ENCODE measurements at regions not wholly inside any gene's neighbourhood (a gene's known extent, or its start where the extent isn't known, plus 50 kb on each side); places are given as distances from the start of the nearest gene placed in this dataset.
"Not testable (repeated sequence)": the region's sequence is repeated elsewhere in the genome, so short reads cannot be mapped to it uniquely, and the experiment has no call there.

DNA sequence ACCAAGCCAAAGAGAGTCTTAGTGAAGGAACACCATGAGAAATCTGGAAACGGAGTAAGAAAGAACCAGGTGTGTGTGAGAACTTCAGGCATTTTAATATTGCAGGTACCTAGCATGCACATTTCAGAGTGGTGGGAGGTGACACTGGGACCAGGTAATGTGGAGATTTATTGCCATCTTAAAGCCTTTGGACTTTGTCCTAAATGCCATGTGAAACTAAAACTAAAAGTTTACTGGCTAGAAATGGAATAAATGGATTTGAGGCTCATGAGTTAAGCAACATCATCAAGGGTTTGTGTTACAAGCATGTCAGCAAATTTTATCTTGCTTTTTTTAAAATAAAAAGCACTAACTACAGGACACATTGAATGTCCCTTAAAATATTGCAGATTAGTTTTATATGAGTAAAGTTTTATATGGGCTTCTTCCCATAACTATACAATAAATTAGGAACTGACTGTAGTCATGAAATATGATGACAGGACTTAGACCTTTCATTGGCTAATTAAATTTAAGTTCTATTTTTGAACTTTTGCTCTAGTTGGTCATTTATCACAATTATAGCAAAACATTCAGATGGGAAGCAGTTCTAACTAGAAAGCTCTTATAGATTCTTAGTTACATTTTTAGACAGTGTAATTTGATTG lies 721.1 kb upstream of the NOVA1 start:
- intact Hi-C loops (cut with DNase I): no loop called here
- DNase-seq: no peak

DNA sequence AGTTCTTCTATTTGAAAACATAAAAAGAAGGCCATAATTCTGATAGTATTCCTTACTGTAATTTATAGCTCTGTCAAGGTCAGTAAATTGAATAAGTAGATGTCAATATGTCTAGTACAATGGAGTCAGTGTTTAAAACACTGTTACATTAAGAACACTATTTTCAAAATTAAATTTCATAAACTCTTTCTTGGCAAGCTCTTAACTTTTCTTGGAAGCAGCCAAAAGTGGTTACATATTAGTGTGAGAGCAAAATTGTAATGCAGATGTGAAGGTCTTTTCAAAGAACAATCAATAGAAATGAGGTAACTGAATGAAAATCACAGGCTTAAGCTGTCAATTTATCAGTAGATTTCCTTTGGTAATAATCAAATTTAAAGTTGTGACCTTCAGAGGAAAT lies 722.4 kb upstream of the NOVA1 start:
- DNase-seq: no peak
- intact Hi-C loops (cut with DNase I): no loop called here

DNA sequence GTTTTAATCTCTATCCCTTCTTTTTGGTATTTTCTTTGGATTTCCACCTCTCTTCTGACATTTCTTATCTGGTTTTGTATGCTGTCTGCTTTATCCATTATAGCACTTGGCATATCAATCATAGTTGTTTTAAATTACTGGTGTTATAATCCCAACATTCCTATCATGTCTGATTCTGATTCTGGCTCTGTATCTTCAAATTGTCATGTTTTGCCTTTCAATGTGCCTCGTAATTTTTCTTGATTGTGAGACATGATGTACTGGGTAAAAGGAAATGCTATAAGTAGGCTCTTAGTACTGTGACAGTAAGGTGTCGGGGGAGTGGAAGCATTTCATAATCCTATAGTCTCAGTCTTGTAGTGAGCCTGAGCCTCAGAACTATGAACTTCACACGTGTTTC lies 729.3 kb upstream of the NOVA1 start:
- no peak for DNase-seq
- intact Hi-C loops (cut with DNase I): no loop called here

DNA sequence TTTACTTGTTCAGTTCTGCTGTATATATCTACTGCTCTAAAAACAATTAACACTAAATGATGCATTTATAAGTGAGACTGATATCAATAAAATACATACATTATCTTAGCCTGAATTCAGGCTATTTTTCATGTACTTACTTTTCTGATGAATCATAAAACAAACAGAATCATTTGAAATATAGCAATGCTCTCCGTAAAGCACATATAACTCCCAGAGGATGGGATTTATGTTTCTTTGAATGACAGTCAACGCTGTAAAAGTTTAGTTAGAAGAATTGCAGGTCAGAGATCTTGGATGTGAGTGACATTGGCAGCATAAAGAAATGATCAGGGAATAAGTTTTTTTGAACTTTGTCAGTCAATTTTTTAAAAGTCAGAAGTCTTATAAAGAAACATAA lies 740.2 kb upstream of the NOVA1 start:
- intact Hi-C loops (cut with DNase I): no loop called here
- DNase-seq: no peak

DNA sequence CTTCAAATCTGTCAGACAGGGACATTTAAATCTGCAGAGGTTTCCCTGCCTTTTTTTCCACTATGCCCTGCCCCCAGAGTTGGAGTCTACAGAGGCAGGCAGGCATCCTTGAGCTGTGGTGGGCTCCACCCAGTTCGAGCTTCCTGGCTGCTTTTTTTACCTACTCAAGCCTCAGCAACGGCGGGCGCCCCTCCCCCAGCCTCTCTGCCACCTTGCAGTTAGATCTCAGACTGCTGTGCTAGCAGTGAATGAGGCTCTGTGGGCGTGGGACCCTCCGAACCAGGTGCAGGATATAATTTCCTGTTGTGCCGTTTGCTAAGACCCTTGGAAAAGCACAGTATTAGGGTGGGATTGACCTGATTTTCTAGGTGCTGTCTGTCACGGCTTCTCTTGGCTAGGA lies 765.2 kb upstream of the NOVA1 start:
- intact Hi-C loops (cut with DNase I): not testable (repeated sequence)

DNA sequence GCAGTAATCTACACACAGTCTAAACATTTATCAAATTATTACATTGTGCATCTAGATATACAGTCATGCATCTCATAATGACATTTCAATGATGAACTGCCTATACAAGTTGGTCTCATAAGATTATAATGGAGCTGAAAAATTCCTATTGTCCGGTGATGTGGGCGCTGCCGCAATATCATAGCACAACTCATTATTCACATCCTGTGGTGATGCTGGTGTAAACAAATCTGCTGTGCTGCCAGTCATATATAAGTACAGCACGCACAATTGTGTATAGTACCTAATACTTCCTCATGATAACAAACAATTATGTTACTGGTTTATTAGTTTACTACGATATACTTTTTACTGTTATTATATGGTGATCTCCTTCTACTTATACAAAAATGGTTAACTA lies 768.8 kb upstream of the NOVA1 start:
- no peak for DNase-seq

More for the DNA sequence above, 765.2 kb upstream of the NOVA1 start:
- peak in 1 of 10 donors; percentile 41 for DNase-seq

DNA sequence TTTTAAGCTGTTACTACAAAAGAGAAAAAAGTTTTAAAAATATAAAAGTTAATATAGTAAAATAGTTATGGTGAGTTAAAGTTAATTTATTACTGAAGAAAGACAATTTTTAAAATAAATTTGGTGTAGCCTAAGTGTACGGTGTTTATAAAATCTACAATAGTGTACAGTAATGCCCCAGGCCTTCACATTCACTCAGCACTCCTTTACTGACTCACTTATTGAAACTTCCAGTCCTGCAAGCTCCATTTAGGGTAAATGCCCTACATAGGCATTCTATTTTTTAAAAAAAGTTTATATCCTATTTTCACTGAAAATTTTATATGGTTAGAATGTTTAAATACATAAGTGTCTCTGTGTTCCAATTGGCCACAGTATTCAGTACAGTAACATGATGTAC lies 769.5 kb upstream of the NOVA1 start:
- intact Hi-C loops (cut with DNase I): no loop called here
- DNase-seq: no peak

More for the DNA sequence above, 768.8 kb upstream of the NOVA1 start:
- intact Hi-C loops (cut with DNase I): no loop called here

DNA sequence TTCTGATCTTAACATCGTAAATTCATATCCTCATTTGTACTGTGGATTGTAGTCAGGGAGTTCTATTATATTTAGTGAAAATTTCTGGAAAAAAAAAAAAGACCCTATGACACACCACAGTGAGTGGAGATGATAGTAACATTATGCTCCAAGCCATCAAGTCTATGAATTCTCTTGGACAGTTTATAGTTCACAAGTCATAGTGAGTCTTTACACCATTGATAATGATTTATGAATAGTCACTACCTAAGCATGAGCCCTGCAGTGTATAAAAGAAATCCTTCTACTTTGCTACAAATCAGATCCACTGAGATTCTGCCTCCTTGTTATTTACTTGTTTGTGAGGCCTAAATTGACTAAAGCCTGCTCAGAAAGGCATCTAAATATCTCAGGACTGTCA lies 772.2 kb upstream of the NOVA1 start:
- intact Hi-C loops (cut with DNase I): no loop called here
- no peak for DNase-seq

DNA sequence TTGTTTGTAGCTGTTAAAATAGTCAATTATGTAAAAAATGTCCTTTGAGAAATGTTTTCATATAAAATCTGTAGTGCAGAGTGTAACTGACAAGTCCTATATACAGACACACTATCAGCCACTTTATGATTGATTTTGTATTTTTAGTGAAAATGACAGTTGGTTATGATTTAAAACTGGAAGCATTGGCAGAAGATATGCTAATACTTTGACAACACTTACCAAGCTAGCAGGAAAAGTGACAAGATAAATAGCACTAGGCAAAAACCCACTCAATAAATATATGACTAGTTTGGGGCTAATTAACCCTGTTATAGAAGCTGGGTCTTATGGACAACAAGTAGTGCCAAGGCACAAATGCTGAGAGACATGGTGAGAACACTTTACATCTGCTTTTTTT lies 772.9 kb upstream of the NOVA1 start:
- intact Hi-C loops (cut with DNase I): no loop called here
- DNase-seq: no peak

DNA sequence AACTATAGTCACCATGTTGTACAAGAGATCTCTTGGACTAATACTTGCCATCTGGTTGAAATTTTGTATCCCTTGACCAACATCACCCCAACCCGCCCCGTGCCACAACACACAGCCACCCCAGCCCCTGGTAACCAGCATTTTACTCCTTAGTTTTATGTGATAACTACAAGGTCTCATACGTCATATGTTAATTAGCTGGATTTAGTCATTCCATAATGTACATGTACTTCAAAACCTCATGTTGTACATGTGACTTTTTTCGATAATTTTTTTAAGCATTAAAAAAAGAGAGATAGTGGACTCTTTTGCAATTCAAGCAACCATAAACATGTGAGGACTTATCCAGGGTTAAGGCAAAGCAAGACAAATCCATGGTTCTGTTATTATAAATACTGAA lies 773.4 kb upstream of the NOVA1 start:
- DNase-seq: no peak
- intact Hi-C loops (cut with DNase I): no loop called here

DNA sequence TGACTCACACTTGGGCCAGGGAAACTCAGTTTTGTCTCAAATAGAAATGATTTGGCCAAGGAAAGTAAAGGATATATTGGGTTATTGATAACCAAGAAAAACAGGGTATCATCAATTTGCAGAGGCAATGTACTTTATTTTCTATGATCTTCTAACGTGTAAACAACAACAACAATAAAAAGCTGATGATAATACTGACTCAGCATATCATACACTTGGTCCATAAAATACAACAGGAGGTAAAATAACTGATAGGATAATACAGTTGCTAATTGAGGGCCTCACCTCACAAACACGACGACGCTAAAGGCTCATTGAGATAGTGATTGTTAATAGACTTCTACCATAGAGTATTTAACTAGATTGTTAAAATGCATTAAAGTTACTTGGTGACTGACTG lies 774.0 kb upstream of the NOVA1 start:
- no peak for DNase-seq
- intact Hi-C loops (cut with DNase I): no loop called here

DNA sequence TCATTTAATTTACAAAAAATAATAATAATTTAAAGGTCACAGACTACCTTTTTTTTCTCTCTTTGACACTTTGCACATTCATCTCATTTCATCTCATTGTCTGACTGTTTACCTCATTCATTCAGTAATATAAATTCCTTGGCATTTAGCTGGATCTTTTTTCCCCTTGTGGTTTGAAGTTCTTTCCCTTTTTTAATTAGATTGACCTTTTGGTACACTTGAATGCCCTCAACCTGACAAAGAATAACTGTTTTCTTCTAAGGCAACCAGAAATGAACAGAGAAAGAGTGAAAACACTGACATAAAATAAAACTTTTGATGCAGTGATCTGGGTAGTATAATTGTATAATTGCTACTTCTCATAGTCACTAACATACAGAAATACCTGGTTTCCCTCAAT lies 774.9 kb upstream of the NOVA1 start:
- intact Hi-C loops (cut with DNase I): no loop called here
- no peak for DNase-seq

DNA sequence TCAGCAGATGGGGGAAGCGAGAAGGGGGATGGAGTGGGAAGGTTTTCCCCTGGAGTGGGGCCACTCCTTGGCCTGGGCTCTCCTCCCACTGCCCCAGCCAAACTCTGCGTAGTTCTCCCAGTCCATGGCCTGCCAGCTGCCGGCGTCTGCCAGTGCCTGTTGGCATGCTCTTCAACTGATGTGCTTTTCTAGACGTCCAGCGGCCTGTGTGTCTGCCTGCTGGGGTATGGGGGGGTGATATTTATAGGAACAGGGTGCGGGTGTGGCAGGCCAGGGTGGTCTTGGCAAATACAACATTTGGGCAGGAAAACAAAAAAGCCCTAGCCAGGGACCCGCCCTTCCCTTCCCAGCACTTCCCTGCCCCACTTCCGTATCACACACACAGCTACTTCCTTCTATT lies 786.3 kb upstream of the NOVA1 start:
- peak in 2 of 10 donors; percentile 57 to 74 for DNase-seq
- intact Hi-C loops (cut with DNase I): no loop called here

DNA sequence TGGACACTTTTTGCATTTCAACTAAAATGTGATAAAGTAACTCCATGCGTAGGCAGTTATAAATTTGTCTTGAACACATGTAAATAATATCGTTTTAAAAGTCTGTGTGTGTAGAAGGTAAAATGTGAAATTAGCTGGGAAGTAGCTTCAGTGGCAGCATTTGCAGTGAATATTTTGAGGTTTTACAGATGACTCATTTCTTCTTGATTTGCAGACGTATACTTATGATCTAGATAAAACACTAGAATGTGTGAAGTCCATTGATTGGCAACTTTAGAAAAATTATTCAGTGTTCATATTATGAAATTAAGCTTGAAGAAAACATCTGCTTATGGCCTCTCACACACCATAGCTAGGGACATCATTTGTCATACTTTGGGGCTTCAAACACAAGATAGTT lies 788.6 kb upstream of the NOVA1 start:
- intact Hi-C loops (cut with DNase I): no loop called here
- DNase-seq: no peak

DNA sequence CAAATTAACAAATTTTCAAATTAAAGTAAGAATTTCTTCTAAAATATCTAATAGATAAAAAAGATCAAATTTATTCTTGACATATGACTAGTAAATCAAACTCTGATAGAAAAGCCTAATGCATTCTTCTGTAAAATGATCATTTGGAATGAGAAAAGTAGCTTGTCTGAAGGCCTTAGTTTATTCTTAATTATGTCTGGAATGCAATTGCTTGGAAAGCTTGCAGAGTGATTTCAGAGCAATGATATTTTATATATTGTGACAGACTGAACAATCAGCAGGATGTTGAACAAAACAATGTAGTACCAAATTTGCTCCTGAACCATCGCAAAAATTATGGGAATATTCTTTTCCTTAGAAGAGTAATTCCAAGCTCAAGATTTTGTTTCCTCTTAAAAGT lies 789.6 kb upstream of the NOVA1 start:
- intact Hi-C loops (cut with DNase I): no loop called here
- no peak for DNase-seq

DNA sequence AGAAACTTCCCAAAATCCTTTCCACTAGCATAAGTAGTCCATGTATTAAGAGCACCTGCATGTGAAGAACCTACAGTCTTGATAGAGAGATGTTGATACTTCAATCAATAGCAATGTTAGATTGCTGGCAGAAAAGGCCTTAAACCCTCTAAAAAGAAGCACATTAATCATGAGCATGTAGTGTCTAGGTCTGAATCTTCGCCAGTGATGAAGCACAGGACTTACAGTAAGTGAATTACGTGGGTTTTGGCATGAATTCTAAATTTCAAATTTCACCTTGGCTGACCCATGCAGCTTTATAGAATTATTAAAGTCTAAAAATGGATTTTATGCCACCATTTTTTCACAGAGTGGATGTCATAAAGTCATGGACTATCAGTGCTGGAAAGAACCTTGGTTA lies 791.6 kb upstream of the NOVA1 start:
- intact Hi-C loops (cut with DNase I): no loop called here
- DNase-seq: no peak

DNA sequence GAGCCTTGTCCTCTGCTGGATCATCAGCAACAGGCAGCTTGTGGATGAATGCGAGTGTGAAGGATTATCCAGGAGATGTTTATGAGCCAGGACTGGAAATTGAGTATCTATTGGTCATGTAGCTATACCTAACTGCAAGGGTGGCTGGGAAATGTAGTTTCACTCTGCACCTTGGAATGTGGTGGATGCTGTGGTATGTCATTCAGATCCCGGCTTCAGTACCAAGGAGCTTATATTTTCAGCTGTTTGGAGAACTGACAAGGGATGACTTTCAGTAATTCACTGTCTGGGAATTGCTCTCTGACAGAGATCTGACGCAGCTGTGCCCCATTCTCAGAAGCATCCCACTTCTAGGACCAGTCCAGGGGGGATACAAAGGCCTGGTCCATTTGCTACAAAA lies 792.3 kb upstream of the NOVA1 start:
- no peak for DNase-seq
- intact Hi-C loops (cut with DNase I): no loop called here

DNA sequence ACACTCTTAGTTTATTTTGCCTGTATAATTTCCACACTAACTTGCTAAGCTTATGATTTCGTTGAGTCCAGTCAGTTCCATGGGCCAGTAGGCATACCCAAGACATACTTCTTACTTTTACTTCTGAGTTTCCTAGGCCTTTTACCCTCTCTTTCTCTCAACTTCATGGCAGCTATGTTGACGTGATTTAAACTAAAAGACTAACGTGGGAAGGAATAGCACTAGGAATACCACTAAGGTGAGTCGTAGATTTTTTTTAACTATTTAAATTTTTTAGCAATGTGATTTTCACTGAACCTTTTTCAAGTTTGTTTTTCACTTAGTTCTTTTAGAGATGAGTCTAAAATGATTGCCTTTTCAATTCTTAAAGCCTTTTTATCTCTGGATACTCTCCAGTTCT lies 793.5 kb upstream of the NOVA1 start:
- intact Hi-C loops (cut with DNase I): no loop called here

DNA sequence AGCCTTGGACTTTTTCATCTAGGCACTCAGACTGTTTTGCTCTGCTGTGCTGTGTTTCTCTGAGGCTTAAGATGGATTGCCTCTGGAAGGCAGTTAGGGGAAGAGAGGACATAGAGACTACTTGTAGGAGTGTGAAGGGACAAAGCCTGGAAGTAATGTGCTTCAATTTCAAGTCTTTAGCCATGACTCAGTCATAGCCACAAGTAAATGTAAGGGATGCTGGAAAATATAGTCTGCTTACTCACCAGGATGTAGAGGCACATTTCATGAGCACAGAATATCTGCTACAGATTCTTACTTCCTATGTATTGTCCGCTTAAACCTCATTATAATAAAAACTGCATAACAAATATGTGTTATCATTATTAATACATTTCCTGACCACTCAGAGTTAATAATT lies 794.3 kb upstream of the NOVA1 start:
- DNase-seq: no peak
- intact Hi-C loops (cut with DNase I): no loop called here

More for the DNA sequence above, 793.5 kb upstream of the NOVA1 start:
- no peak for DNase-seq

DNA sequence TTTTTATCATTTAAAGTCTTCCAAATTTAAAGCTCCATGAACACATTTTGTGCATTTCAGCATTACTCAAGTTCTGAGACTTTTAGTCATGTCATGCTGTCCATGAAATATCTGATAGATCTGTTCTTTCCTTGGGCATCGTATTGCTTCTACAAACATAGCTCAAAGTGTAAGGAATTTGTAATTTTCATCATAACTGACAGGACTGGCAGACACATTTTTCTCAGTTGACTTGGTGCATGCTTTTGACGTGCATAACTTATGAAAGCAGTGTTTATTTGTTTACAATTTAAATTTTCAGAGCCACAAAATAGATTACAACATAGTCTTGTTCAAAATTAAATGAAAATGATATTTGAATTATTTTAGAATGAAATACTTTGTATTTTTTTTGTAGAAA lies 812.1 kb upstream of the NOVA1 start:
- DNase-seq: no peak
- intact Hi-C loops (cut with DNase I): no loop called here

DNA sequence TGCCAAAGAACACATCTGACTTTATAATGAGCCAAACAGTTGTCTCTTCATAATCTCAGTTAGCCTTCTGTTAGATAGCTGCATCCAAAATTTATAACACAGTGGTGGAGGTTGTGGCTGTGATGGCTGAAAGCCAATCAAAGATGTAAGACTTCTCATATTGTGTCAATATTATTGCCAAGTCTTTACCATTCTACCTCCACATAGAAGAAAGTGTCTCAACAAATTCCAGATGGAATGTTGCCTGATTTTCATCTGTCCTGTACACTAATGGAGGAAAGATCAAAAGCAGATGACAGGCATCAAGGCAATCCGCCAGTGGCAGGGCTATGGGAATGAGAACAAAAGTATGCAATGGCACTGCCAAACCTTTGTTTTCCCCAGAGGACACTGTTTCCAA lies 813.1 kb upstream of the NOVA1 start:
- no peak for DNase-seq

DNA sequence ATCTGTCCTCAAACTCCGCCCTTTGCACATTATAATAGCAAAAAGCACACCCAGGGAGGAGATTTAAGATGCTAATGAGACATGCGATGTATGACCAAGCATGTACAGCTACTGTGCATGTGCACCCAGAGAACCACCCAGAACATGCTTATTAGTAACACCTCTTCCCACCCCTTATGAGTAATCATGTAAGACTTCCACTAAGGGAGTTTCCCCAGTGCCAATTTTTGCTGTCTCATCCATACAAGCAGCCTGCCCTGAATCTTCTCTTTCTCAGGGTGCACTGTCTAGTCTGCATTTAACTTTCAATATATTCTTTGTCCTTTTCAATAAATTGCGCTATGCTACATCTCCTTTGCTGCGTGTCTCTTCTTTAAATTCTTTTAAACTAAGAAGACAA lies 830.0 kb upstream of the NOVA1 start:
- no peak for DNase-seq
- intact Hi-C loops (cut with DNase I): no loop called here

More for the DNA sequence above, 813.1 kb upstream of the NOVA1 start:
- intact Hi-C loops (cut with DNase I): no loop called here

All from posterior cingulate gyrus (tissue), 11 donors.